Karpas-422 (cell line): ENCODE measurements at regions not wholly inside any gene's neighbourhood (a gene's known extent, or its start where the extent isn't known, plus 50 kb on each side); places are given as distances from the start of the nearest gene placed in this dataset.
"Not testable (repeated sequence)": the region's sequence is repeated elsewhere in the genome, so short reads cannot be mapped to it uniquely, and the experiment has no call there.

ENCODE experiments used
- DNase-seq: peaks from one replicate; pipeline ENCODE4 v3.0.0-alpha.2; 2015
- H2AFZ ChIP-seq: fragments of 200-600 bp; sonication (generic); 2 replicates; pipeline ENCODE4 v1.6.1; 2014; ENCODE audit warnings: antibody characterized with exemption, low read length, mixed read lengths
- H3K27ac ChIP-seq: fragments of 200-600 bp; sonication (generic); 2 replicates; pipeline ENCODE4 v1.5.1; 2014; ENCODE audit warnings: mild to moderate bottlenecking, low read length, moderate library complexity
- H3K27me3 ChIP-seq: fragments of 200-600 bp; sonication (generic); 2 replicates; pipeline ENCODE4 v1.6.1; 2014; ENCODE audit warnings: low read length, mixed read lengths
- H3K36me3 ChIP-seq: fragments of 200-600 bp; sonication (generic); 2 replicates; pipeline ENCODE4 v1.6.1; 2014; ENCODE audit warnings: low read length, mixed read lengths; ENCODE audit not compliant: insufficient read depth
- H3K4me1 ChIP-seq: fragments of 200-600 bp; sonication (generic); 2 replicates; pipeline ENCODE4 v1.6.1; 2014; ENCODE audit warnings: mild to moderate bottlenecking, low read length, mixed read lengths
- H3K4me2 ChIP-seq: fragments of 200-600 bp; sonication (generic); 2 replicates; pipeline ENCODE4 v1.6.1; 2014; ENCODE audit warnings: low read length, low read depth, mild to moderate bottlenecking; ENCODE audit not compliant: poor library complexity, severe bottlenecking
- H3K4me3 ChIP-seq: fragments of 200-600 bp; sonication (generic); 2 replicates; pipeline ENCODE4 v1.5.1; 2014; ENCODE audit warnings: mild to moderate bottlenecking, antibody characterized with exemption, low read length, mixed read lengths
- H3K79me2 ChIP-seq: fragments of 200-600 bp; sonication (generic); 2 replicates; pipeline ENCODE4 v1.6.1; 2014; ENCODE audit warnings: mild to moderate bottlenecking, low read length, mixed read lengths
- H3K9ac ChIP-seq: fragments of 200-600 bp; sonication (generic); 2 replicates; pipeline ENCODE4 v1.6.0; 2014; ENCODE audit warnings: low read length
- H3K9me2 ChIP-seq: fragments of 200-600 bp; sonication (generic), shearing (Covaris generic); replicated peaks from 2 replicates; pipeline ENCODE4 v1.6.0; 2014; ENCODE audit warnings: mild to moderate bottlenecking, low read length, moderate library complexity; ENCODE audit not compliant: insufficient read depth
- H3K9me3 ChIP-seq: fragments of 300-700, 200-600 bp; sonication (generic); 2 replicates; pipeline ENCODE4 v1.6.1; 2014; ENCODE audit warnings: low read length, mixed read lengths
- H4K20me1 ChIP-seq: fragments of 200-600 bp; sonication (generic); 2 replicates; pipeline ENCODE4 v1.6.1; 2014; ENCODE audit warnings: mild to moderate bottlenecking, antibody characterized with exemption, low read length, low read depth; ENCODE audit not compliant: insufficient read depth

DNA sequence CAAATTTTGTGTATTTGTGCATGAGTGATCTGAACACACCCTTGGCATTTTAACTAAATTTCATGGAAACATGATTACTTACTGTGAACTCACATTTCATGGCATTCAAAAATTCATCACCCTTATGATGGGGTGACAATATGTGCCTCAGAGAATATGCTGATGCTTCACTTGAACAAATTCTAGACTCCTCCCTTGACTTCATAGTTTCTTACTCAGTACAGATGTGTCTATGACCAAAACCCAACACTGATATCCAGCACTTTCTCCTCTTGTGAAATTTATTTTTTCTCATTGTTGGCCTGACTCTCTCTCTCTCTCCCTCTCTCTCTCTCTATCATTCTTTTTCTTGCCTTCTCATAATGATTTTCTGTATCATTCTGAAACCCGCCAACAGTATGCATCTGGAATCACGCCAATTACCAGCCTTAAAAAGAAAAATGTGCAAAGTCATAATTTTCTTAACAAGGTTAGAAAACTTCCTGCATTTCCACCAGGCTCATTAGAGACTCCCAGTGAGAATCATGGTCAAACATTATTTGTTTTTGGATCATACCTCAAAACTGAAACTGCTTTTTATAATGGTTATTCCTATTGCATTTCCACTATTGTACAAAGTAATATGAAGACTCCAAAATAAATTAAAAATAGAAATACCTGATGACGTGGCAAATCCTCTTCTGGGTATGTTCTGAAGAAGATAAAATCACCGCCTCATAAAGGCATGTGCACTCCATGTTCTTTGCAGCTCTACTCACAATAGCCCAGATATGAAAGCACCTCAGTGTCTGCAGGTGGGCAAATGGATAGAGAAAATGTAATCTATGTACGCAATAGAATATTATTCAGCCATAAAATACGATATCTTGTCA, 722.2 kb downstream of the TMEM121 start:
- no peak overlapping the region for H2AFZ ChIP-seq
- no peak for DNase-seq
- no peak overlapping the region for H3K4me3 ChIP-seq
- no peak overlapping the region for H3K4me2 ChIP-seq
- H3K27me3 ChIP-seq = no peaks in the 10 kb centered on the region
- no peaks in the 10 kb centered on the region for H3K9me3 ChIP-seq
- H3K36me3 ChIP-seq = no peaks in the 10 kb centered on the region
- H3K79me2 ChIP-seq = no peaks in the 10 kb centered on the region
- no peaks in the 10 kb centered on the region for H3K4me1 ChIP-seq
- H4K20me1 ChIP-seq = no peaks in the 10 kb centered on the region
- no peak overlapping the region for H3K27ac ChIP-seq
- H3K9me2 ChIP-seq = no peaks in the 10 kb centered on the region
- H3K9ac ChIP-seq = no peak overlapping the region

DNA sequence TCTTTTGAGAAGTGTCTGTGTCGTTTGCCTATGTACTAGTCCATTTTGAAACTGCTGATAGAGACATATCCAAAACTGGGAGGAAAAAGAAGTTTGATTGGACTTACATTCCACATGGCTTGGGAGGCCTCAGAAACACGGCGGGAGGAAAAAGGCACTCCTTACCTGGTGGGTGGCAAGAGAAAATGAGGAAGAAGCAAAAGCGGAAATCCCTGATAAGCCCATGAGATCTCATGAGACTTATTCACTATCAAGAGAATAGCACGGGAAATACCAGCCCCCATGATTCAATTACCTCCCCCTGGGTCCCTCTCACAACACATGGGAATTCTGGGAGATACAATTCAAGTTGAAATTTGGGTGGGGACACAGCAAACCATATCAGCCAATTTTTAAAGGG, 727.6 kb downstream of the TMEM121 start:
- DNase-seq, H4K20me1 ChIP-seq, H3K4me3 ChIP-seq, H3K79me2 ChIP-seq, H3K27me3 ChIP-seq, H3K9me2 ChIP-seq, H2AFZ ChIP-seq, H3K9ac ChIP-seq, H3K36me3 ChIP-seq, H3K4me1 ChIP-seq, H3K9me3 ChIP-seq, H3K27ac ChIP-seq, H3K4me2 ChIP-seq: not testable (repeated sequence)

DNA sequence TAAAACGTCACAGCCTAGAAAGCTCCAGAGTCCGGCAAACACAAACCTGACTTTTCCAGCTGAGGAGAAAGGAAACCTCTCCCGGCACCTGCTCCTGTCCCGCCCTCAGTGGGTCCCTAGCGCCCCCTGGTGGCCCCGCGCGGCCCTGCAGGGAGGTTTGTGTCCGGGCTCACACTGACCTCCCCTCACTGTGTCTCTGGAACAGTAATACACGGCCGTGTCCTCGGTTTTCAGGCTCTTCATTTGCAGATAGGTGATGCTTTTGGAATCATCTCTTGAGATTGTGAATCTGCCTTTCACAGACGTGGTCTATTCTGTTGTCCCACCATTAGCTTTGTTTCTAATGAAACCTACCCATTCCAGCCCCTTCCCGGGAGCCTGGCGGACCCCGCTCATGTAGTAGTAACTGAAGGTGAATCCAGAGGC, 731.2 kb downstream of the TMEM121 start:
- not testable (repeated sequence) for H3K9me2 ChIP-seq, H3K9ac ChIP-seq, H3K79me2 ChIP-seq, H3K4me3 ChIP-seq, H3K4me2 ChIP-seq, H4K20me1 ChIP-seq, H3K27ac ChIP-seq, H2AFZ ChIP-seq, H3K9me3 ChIP-seq, H3K4me1 ChIP-seq, H3K27me3 ChIP-seq, H3K36me3 ChIP-seq
- DNase-seq = peak; percentile 70

DNA sequence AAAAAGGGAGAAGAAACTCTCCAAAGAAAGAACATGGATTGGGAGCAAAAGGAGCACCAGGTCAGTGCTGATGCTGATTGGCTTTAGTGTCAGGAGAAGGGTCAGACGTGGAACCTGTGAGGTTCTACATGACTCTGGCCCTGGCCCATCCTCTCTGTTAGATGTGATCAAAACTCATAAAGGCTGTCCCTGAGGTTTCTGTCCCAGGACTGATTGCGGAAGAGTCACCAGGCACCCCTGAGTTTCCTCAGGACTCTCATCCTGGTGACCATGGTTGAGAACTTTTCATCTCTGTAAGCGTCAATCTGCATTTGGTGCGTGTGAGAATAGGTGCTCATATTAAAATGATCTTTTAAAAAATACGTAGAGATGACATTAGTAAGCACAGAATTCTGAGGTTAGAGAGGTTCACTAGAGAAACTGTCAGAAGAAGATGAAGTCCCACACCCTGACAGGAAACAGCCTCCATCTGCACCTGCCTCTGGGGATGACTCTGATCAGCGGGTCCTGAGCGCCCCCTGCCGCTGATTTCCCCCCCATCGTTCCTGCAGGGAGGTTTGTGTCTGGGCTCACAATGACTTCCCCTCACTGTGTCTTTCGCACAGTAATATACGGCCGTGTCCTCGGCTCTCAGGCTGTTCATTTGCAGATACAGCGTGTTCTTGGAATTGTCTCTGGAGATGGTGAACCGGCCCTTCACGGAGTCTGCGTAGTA, 741.8 kb downstream of the TMEM121 start:
- Histone ChIP-seq H4K20me1 (no peaks in the 10 kb centered on the region), H3K79me2 (no peaks in the 10 kb centered on the region), H3K4me1 (no peaks in the 10 kb centered on the region), H3K36me3 (no peaks in the 10 kb centered on the region), H3K27me3 (no peaks in the 10 kb centered on the region), H2AFZ (no peak overlapping the region), H3K9me2 (no peaks in the 10 kb centered on the region), H3K4me3 (no peak overlapping the region), H3K9me3 (no peaks in the 10 kb centered on the region), H3K27ac (no peak overlapping the region), H3K9ac (no peak overlapping the region), H3K4me2 (no peak overlapping the region)
- DNase-seq = peak; percentile 82

DNA sequence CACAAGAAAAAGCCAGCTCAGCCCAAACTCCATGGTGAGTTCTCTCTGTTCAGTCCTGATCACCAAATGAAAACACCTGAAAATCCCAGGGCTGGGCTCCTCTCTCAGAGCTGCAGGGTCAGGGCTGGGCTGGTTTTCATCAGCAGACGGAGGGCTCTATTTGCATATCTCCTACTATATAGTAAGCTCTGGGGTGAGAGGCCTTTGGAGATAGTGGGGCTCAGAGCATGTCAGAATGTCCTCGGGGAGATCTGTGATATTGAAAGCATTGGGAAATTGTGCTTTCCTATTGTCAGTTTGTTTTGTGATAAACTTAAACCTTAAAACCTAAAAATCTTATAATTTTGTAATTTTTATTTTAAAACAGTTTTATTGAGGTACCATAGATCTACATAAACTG, 742.6 kb downstream of the TMEM121 start:
- Histone ChIP-seq H3K9me3 (no peaks in the 10 kb centered on the region), H3K27me3 (no peaks in the 10 kb centered on the region), H2AFZ (no peak overlapping the region), H3K4me2 (no peak overlapping the region), H4K20me1 (no peaks in the 10 kb centered on the region), H3K4me3 (no peak overlapping the region), H3K36me3 (no peaks in the 10 kb centered on the region), H3K79me2 (no peaks in the 10 kb centered on the region), H3K9ac (no peak overlapping the region), H3K4me1 (no peaks in the 10 kb centered on the region), H3K27ac (no peak overlapping the region), H3K9me2 (no peaks in the 10 kb centered on the region)
- DNase-seq = no peak

DNA sequence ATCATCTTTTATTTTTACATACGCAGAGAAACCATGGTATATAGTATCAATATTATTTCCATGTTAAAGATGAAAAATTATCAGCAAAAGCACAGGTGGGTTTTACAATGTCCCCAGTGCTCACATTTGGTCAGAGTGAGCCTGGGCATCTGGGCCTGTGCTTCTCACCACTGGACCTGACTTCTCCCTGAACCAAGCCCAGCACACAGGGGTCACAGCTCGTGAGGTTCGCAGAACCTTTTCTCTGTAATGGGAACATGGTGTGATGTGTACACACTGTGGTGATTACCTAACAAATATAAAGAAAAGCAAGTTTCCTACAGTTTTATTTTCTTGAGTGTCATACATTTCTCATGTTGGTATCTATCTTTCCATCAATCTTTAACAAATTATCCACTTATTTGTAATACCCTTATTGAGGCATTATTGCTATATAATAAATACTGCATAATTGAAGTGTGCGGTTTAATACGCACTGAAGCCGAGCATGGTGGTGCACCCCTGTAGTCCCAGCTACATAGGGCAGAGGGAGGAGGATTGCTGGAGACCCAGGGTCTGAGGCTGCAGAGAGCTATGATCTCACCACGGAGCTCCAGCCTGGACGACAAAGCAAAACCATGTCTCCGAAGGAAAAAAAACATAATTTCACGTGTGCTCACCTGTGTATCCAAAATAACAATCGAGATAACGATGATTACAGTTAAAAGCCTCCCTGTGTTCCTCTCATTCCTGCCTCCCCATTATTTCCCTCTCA, 743.2 kb downstream of the TMEM121 start:
- Histone ChIP-seq H3K4me2 (no peak overlapping the region), H3K9me2 (no peaks in the 10 kb centered on the region), H2AFZ (no peak overlapping the region), H3K9me3 (no peaks in the 10 kb centered on the region), H3K36me3 (no peaks in the 10 kb centered on the region), H3K9ac (no peak overlapping the region), H3K27ac (no peak overlapping the region), H3K79me2 (no peaks in the 10 kb centered on the region), H4K20me1 (no peaks in the 10 kb centered on the region), H3K27me3 (no peaks in the 10 kb centered on the region), H3K4me1 (no peaks in the 10 kb centered on the region), H3K4me3 (no peak overlapping the region)
- DNase-seq = no peak

DNA sequence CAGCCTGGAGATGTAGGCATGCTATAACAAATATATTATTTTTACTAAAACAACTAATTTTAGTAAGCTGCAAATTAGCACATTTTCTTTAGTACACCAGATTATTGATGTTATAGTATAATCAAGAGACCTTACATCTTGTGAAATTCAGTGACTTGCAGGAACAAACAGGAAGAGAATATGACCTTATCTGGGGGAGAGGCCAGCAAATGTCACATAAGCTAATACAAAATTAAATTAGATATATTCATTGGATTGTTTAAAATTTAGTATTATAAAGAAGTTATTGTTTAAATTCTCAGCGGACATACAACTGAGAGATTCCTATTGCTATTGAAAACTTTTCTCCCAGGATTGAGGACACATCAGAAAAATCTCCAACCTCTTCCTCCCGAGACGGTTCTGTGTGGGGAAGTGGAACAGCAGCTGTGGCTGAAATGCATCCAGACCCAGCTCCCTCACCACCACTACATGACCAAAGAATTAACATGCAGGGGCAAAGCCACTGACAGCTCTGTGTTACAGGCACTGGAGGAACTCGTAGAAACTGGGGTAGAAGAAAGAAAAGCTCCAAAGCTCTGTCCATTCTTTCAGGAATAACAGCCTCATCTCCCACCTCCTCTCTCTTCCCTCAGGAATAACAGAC, 744.2 kb downstream of the TMEM121 start:
- not testable (repeated sequence) for H3K36me3 ChIP-seq, H3K4me2 ChIP-seq, H4K20me1 ChIP-seq, H3K27ac ChIP-seq, DNase-seq, H3K79me2 ChIP-seq, H3K27me3 ChIP-seq, H3K4me1 ChIP-seq, H2AFZ ChIP-seq, H3K9ac ChIP-seq, H3K4me3 ChIP-seq, H3K9me3 ChIP-seq, H3K9me2 ChIP-seq
